HUES64 (cell line): ENCODE measurements at regions not wholly inside any gene's neighbourhood (a gene's known extent, or its start where the extent isn't known, plus 50 kb on each side); places are given as distances from the start of the nearest gene placed in this dataset.

Source experiments
- H3K27ac ChIP-seq: 2 replicates; pipeline ENCODE4 v1.7.0; 2013; ENCODE audit warnings: low read depth, low read length, inconsistent platforms
- H3K27me3 ChIP-seq: 2 replicates; pipeline ENCODE4 v1.6.1; 2013; ENCODE audit warnings: mild to moderate bottlenecking, low read length; ENCODE audit not compliant: insufficient read depth
- H3K36me3 ChIP-seq: 2 replicates; pipeline ENCODE4 v1.6.1; 2013; ENCODE audit warnings: mild to moderate bottlenecking, low read length; ENCODE audit not compliant: insufficient read depth
- H3K4me1 ChIP-seq: 2 replicates; pipeline ENCODE4 v1.6.1; 2013; ENCODE audit warnings: mild to moderate bottlenecking, low read length, moderate library complexity; ENCODE audit not compliant: insufficient read depth
- H3K4me3 ChIP-seq: 2 replicates; pipeline ENCODE4 v1.5.1; 2013; ENCODE audit warnings: mild to moderate bottlenecking, low read length, moderate library complexity
- H3K9ac ChIP-seq: 2 replicates; pipeline ENCODE4 v1.6.1; 2013; ENCODE audit warnings: mild to moderate bottlenecking, low read depth, low read length
- H3K9me3 ChIP-seq: 2 replicates; pipeline ENCODE4 v1.6.1; 2013; ENCODE audit warnings: low read depth, low read length; ENCODE audit not compliant: insufficient read depth
- WGBS: fragments of 150-250, 120-280 bp; methylation state at CpG from one replicate; pipeline ENCODE4 v1.1.7; 2013; ENCODE audit warnings: missing lambda C conversion rate; 5-methylcytosine and 5-hydroxymethylcytosine counted together

DNA sequence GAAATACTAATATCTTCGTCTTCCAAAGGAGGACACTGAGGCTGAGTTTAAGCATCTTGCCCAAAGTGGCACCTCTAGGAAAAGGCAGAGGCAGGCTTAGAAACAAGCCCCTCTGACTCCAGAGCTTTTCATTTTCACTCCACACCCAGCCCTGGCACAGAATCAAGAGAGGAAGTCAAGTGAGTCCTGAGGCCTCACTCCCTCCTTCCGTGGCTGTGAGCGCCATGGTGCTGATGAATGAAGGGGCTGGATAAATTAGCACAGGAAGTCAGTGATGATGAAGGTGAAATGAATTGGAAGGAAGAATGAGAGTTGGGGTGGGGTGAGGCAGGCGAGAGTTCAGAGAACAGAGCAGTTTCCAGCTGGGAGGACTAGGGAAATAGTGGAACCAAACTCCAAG lies 179.3 kb downstream of the TMEM132E start:
- no peaks in the 10 kb centered on the region for H3K9me3 ChIP-seq
- no peaks in the 10 kb centered on the region for H3K27me3 ChIP-seq
- no peak overlapping the region for H3K27ac ChIP-seq
- H3K4me1 ChIP-seq: peaks cover 14% of the 10 kb centered on the region
- 92% methylated on average over 4 of the region's 4 CpGs for WGBS
- H3K36me3 ChIP-seq: no peaks in the 10 kb centered on the region
- no peak overlapping the region for H3K9ac ChIP-seq
- no peak overlapping the region for H3K4me3 ChIP-seq

- 89% methylated on average over 3 of the region's 3 CpGs for WGBS
- no peak overlapping the region for H3K4me3 ChIP-seq
- no peaks in the 10 kb centered on the region for H3K27me3 ChIP-seq
- H3K4me1 ChIP-seq: peaks cover 14% of the 10 kb centered on the region
- no peaks in the 10 kb centered on the region for H3K36me3 ChIP-seq
- H3K9ac ChIP-seq: no peak overlapping the region
- H3K27ac ChIP-seq: no peak overlapping the region
- no peaks in the 10 kb centered on the region for H3K9me3 ChIP-seq
Measured at GRCh38 chr17:34758316-34758715, 178.9 kb downstream of the TMEM132E start.

- 89% methylated on average over 5 of the region's 5 CpGs for WGBS
- H3K9me3 ChIP-seq: no peaks in the 10 kb centered on the region
- H3K27ac ChIP-seq: no peak overlapping the region
- peaks cover 14% of the 10 kb centered on the region for H3K4me1 ChIP-seq
- H3K36me3 ChIP-seq: no peaks in the 10 kb centered on the region
- H3K4me3 ChIP-seq: no peak overlapping the region
- H3K9ac ChIP-seq: no peak overlapping the region
- no peaks in the 10 kb centered on the region for H3K27me3 ChIP-seq
Measured at GRCh38 chr17:34757611-34758010, 178.2 kb downstream of the TMEM132E start.

- H3K4me1 ChIP-seq: peaks cover 14% of the 10 kb centered on the region
- H3K27me3 ChIP-seq: no peaks in the 10 kb centered on the region
- H3K9ac ChIP-seq: no peak overlapping the region
- no peaks in the 10 kb centered on the region for H3K36me3 ChIP-seq
- WGBS: 92% methylated on average over 4 of the region's 4 CpGs
- H3K27ac ChIP-seq: no peak overlapping the region
- H3K9me3 ChIP-seq: no peaks in the 10 kb centered on the region
- no peak overlapping the region for H3K4me3 ChIP-seq
Measured at GRCh38 chr17:34757106-34757505, 177.7 kb downstream of the TMEM132E start.

DNA sequence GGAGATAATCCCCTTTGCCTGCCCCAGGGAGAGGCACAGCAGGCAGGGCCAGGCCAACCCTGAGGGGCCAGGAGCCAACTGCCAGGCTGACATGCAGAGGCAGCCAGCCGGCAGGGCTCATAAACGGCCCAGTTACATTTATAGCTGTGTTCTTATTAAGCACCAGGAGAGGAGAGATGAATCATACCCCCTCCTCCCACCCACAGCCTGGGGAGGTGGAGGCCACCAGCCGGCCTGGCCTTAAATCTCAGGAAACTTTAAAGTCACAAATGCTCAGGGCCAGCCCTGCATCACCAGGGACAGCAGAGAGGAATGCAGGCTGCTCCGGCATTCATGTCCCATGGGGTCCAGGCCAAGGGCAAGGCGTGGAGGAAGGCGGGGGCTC lies 177.2 kb downstream of the TMEM132E start:
- H3K27ac ChIP-seq: no peak overlapping the region
- H3K27me3 ChIP-seq: no peaks in the 10 kb centered on the region
- no peaks in the 10 kb centered on the region for H3K9me3 ChIP-seq
- no peak overlapping the region for H3K4me3 ChIP-seq
- 55% methylated on average over 6 of the region's 6 CpGs for WGBS
- no peak overlapping the region for H3K9ac ChIP-seq
- no peaks in the 10 kb centered on the region for H3K36me3 ChIP-seq
- peaks cover 14% of the 10 kb centered on the region for H3K4me1 ChIP-seq

- 59% methylated on average over 11 of the region's 12 CpGs for WGBS
- Histone ChIP-seq H3K36me3 (no peaks in the 10 kb centered on the region), H3K4me3 (no peak overlapping the region), H3K9ac (no peak overlapping the region), H3K27ac (no peak overlapping the region), H3K4me1 (peaks cover 14% of the 10 kb centered on the region), H3K27me3 (no peaks in the 10 kb centered on the region), H3K9me3 (no peaks in the 10 kb centered on the region)
Measured at GRCh38 chr17:34755981-34756636, 176.7 kb downstream of the TMEM132E start.

GRCh38 chr17:34755371-34755770 lies 176.0 kb downstream of the TMEM132E start:
- no peaks in the 10 kb centered on the region for H3K9me3 ChIP-seq
- H3K36me3 ChIP-seq: no peaks in the 10 kb centered on the region
- no peak overlapping the region for H3K9ac ChIP-seq
- no peak overlapping the region for H3K27ac ChIP-seq
- 93% methylated on average over 7 of the region's 7 CpGs for WGBS
- H3K4me1 ChIP-seq: peaks cover 14% of the 10 kb centered on the region
- no peak overlapping the region for H3K4me3 ChIP-seq
- H3K27me3 ChIP-seq: no peaks in the 10 kb centered on the region

DNA sequence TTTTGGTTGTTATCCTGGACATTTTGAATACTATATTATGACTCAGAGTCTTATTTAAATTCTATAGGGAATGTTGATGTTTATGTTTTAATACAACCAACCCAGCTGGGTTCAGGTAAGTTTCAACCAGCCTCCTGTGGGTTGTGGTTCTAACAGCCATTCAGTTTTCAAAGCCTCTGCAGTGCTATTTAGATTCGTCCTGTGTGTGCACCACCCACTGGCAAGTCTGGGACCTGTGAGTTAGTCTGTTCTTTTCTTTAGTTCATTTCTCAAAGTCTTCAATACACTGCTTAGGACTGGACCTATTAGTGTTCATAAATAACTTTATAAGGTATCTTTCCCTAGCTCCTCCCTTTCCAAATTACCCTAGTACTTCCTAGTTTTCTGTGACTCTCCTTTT lies 170.6 kb downstream of the TMEM132E start:
- H3K36me3 ChIP-seq: no peaks in the 10 kb centered on the region
- no peaks in the 10 kb centered on the region for H3K27me3 ChIP-seq
- H3K9me3 ChIP-seq: no peaks in the 10 kb centered on the region
- H3K9ac ChIP-seq: no peak overlapping the region
- 33% methylated on average over 1 of the region's 1 CpG for WGBS
- no peak overlapping the region for H3K27ac ChIP-seq
- peaks cover 8% of the 10 kb centered on the region for H3K4me1 ChIP-seq
- no peak overlapping the region for H3K4me3 ChIP-seq

- Histone ChIP-seq H3K4me1 (0 out of 2 replicates have a peak, but pooled peaks cover 15% of the 10 kb centered on the region), H3K4me3 (no peak overlapping the region), H3K27me3 (no peaks in the 10 kb centered on the region), H3K9ac (no peak overlapping the region), H3K36me3 (no peaks in the 10 kb centered on the region), H3K9me3 (no peaks in the 10 kb centered on the region), H3K27ac (no peak overlapping the region)
- WGBS: 63% methylated on average over 8 of the region's 8 CpGs
Measured at GRCh38 chr17:34741967-34742366, 162.6 kb downstream of the TMEM132E start.

- H3K27me3 ChIP-seq: no peaks in the 10 kb centered on the region
- WGBS: 90% methylated on average over 7 of the region's 8 CpGs
- H3K27ac ChIP-seq: no peak overlapping the region
- 0 out of 2 replicates have a peak, but pooled peaks cover 15% of the 10 kb centered on the region for H3K4me1 ChIP-seq
- no peak overlapping the region for H3K4me3 ChIP-seq
- no peaks in the 10 kb centered on the region for H3K36me3 ChIP-seq
- H3K9me3 ChIP-seq: no peaks in the 10 kb centered on the region
- no peak overlapping the region for H3K9ac ChIP-seq
Measured at GRCh38 chr17:34740565-34741520, 161.5 kb downstream of the TMEM132E start.

DNA sequence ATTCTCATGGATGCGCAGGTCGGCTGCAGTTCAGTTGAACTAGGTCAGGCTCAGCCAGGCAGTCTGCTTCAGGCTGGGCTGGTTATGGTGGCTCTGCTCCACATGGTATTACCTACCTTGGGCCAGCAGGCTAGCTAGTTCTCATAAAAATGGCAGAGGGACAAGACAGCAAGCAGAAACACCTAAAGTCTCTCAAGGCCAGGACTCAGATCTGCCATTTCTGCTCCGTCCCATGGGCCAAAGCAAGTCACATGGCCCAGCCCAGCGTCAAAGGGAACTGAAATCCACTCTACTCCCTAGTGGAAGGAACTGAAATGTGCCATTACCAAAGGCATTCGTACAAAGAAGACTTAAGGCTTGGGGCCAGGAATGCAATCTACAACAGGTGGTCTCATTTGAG lies 160.0 kb downstream of the TMEM132E start:
- Histone ChIP-seq H3K36me3 (no peaks in the 10 kb centered on the region), H3K9ac (no peak overlapping the region), H3K4me3 (no peak overlapping the region), H3K9me3 (no peaks in the 10 kb centered on the region), H3K27me3 (no peaks in the 10 kb centered on the region), H3K4me1 (0 out of 2 replicates have a peak, but pooled peaks cover 15% of the 10 kb centered on the region), H3K27ac (no peak overlapping the region)
- 82% methylated on average over 5 of the region's 5 CpGs for WGBS
